IMR-90 (cell line): ENCODE measurements at regions not wholly inside any gene's neighbourhood (a gene's known extent, or its start where the extent isn't known, plus 50 kb on each side); places are given as distances from the start of the nearest gene placed in this dataset.

Source experiments
- ATAC-seq: fragments of 200-7000 bp; cut with Tn5 transposase; 2 replicates; pipeline ENCODE4 v1.9.1; 2020; ENCODE audit warnings: low read depth, mild to moderate bottlenecking, moderate library complexity
- BruUV-seq: library from RNA; stranded (reverse); fragments of 400-500 nt; replicated peaks from 2 replicates; lab custom pipeline; 2021; lab: Mats Ljungman, UMichigan
- CTCF ChIA-PET: fragments of 300-600 bp; formaldehyde crosslinking; extraction: SDS; loops from one replicate; lab custom pipeline; 2021; ENCODE audit warnings: antibody characterized with exemption; lab: Yijun Ruan, JAX
- POLR2A ChIA-PET: fragments of 300-600 bp; sonication (Branson Sonifier 250); formaldehyde crosslinking; loops from one replicate; lab custom pipeline; 2022; ENCODE audit warnings: antibody characterized with exemption; ENCODE audit not compliant: unreplicated experiment; lab: Charles Lee
- DNase-seq: peaks from one replicate; pipeline ENCODE4 v3.0.0; 2013
- H2AFZ ChIP-seq: replicated peaks from 2 replicates; pipeline ENCODE3; 2013; ENCODE audit warnings: low read length, mild to moderate bottlenecking; ENCODE audit not compliant: poor library complexity
- H2AK5ac ChIP-seq: 2 replicates; pipeline ENCODE4 v1.6.1; 2013; ENCODE audit warnings: low read depth, low read length, inconsistent platforms
- H2AK9ac ChIP-seq: replicated peaks from 2 replicates; pipeline ENCODE3; 2013; ENCODE audit warnings: mild to moderate bottlenecking, low read depth, low read length, moderate library complexity; ENCODE audit not compliant: poor library complexity
- H2BK120ac ChIP-seq: 2 replicates; pipeline ENCODE4 v1.6.1; 2013; ENCODE audit warnings: low read depth, low read length, inconsistent platforms
- H2BK15ac ChIP-seq: 3 replicates; pipeline ENCODE4 v1.6.1; 2013; ENCODE audit warnings: low read depth, low read length, inconsistent platforms
- H2BK20ac ChIP-seq: 2 replicates; pipeline ENCODE4 v1.6.1; 2013; ENCODE audit warnings: low read depth, mild to moderate bottlenecking, inconsistent platforms, low read length, moderate library complexity
- H2BK5ac ChIP-seq: 2 replicates; pipeline ENCODE4 v1.6.1; 2013; ENCODE audit warnings: mild to moderate bottlenecking, low read depth, low read length, inconsistent platforms; ENCODE audit not compliant: poor library complexity, severe bottlenecking
- H3K14ac ChIP-seq: replicated peaks from 2 replicates; pipeline ENCODE4 v1.6.1; 2013; ENCODE audit warnings: low read depth, low read length, inconsistent platforms
- H3K18ac ChIP-seq: 2 replicates; pipeline ENCODE4 v1.6.1; 2013; ENCODE audit warnings: low read depth, low read length, control low read depth
- H3K23ac ChIP-seq: 2 replicates; pipeline ENCODE4 v1.6.1; 2013; ENCODE audit warnings: low read depth, low read length, inconsistent platforms
- H3K27ac ChIP-seq: 2 replicates; pipeline ENCODE4 v1.5.1; 2013; ENCODE audit warnings: mild to moderate bottlenecking, control low read depth, low read length; ENCODE audit not compliant: insufficient read depth
- H3K27me3 ChIP-seq: 2 replicates; pipeline ENCODE4 v1.6.1; 2013; ENCODE audit warnings: low read length; ENCODE audit not compliant: control insufficient read depth, insufficient read depth
- H3K36me3 ChIP-seq: 2 replicates; pipeline ENCODE4 v1.6.1; 2013; ENCODE audit warnings: low read length, mixed read lengths; ENCODE audit not compliant: control insufficient read depth, insufficient read depth
- H3K4ac ChIP-seq: 2 replicates; pipeline ENCODE4 v1.6.1; 2013; ENCODE audit warnings: low read depth, low read length, inconsistent platforms
- H3K4me1 ChIP-seq: 2 replicates; pipeline ENCODE4 v1.6.1; 2013; ENCODE audit warnings: low read length, mixed read lengths; ENCODE audit not compliant: control insufficient read depth, insufficient read depth
- H3K4me2 ChIP-seq: 2 replicates; pipeline ENCODE4 v1.6.1; 2013; ENCODE audit warnings: low read depth, mild to moderate bottlenecking, control low read depth, low read length, moderate library complexity
- H3K4me3 ChIP-seq: 2 replicates; pipeline ENCODE4 v1.5.1; 2013; ENCODE audit warnings: low read depth, mild to moderate bottlenecking, control low read depth, low read length, moderate library complexity; ENCODE audit not compliant: insufficient read depth
- H3K56ac ChIP-seq: 2 replicates; pipeline ENCODE4 v1.6.1; 2013; ENCODE audit warnings: low read length, inconsistent platforms; ENCODE audit not compliant: insufficient read depth; ENCODE audit errors: extremely low read depth
- H3K79me1 ChIP-seq, 2 experiments: 2 replicates each; pipeline ENCODE4 v1.6.1; 2013; ENCODE audit warnings: low read length in 2 of 2, inconsistent platforms in 1 of 2, low read depth in 1 of 2
- H3K9ac ChIP-seq: 2 replicates; pipeline ENCODE4 v1.6.1; 2013; ENCODE audit warnings: low read depth, low read length, control low read depth
- H3K9me1 ChIP-seq: 2 replicates; pipeline ENCODE4 v1.6.1; 2013; ENCODE audit warnings: low read length, inconsistent platforms; ENCODE audit not compliant: insufficient read depth
- H3K9me3 ChIP-seq: 2 replicates; pipeline ENCODE4 v1.6.1; 2013; ENCODE audit warnings: low read length; ENCODE audit not compliant: control insufficient read depth, insufficient read depth
- H4K20me1 ChIP-seq: 2 replicates; pipeline ENCODE4 v1.6.1; 2013; ENCODE audit warnings: low read length, inconsistent platforms; ENCODE audit not compliant: insufficient read depth
- H4K5ac ChIP-seq: 2 replicates; pipeline ENCODE4 v1.6.1; 2013; ENCODE audit warnings: mild to moderate bottlenecking, low read depth, low read length, control low read depth
- H4K8ac ChIP-seq, 2 experiments: 2 replicates each; pipeline ENCODE4 v1.6.1; 2013; ENCODE audit warnings: low read depth in 2 of 2, low read length in 2 of 2, control low read depth in 1 of 2, inconsistent platforms in 1 of 2
- H4K91ac ChIP-seq: 2 replicates; pipeline ENCODE4 v1.6.1; 2013; ENCODE audit warnings: low read depth, low read length, inconsistent platforms; ENCODE audit not compliant: insufficient read depth
- BHLHE40 ChIP-seq: fragments of 150-350 bp; IDR thresholded peaks from 2 replicates; pipeline ENCODE4 v1.6.1; 2016; ENCODE audit warnings: mild to moderate bottlenecking, low read depth, low read length
- CEBPB ChIP-seq: IDR thresholded peaks from 2 replicates; pipeline ENCODE4 v1.6.1; 2012; ENCODE audit warnings: low read depth, low read length, improper control_type of control experiment
- CHD1 ChIP-seq: IDR thresholded peaks from 2 replicates; pipeline ENCODE4 v1.6.1; 2012; ENCODE audit warnings: low read depth, low read length, improper control_type of control experiment
- FOS ChIP-seq: fragments of 150-350 bp; IDR thresholded peaks from 2 replicates; pipeline ENCODE4 v1.6.1; 2016; ENCODE audit warnings: low read depth, low read length
- MAFK ChIP-seq: IDR thresholded peaks from 2 replicates; pipeline ENCODE4 v1.6.1; 2012; ENCODE audit warnings: low read depth, low read length, improper control_type of control experiment
- MAZ ChIP-seq: IDR thresholded peaks from 2 replicates; pipeline ENCODE4 v1.6.1; 2012; ENCODE audit warnings: low read depth, mild to moderate bottlenecking, low read length, improper control_type of control experiment, moderate library complexity, borderline replicate concordance
- MXI1 ChIP-seq: IDR thresholded peaks from 2 replicates; pipeline ENCODE4 v1.6.1; 2012; ENCODE audit warnings: low read depth, mild to moderate bottlenecking, low read length, moderate library complexity, borderline replicate concordance
- NFE2L2 ChIP-seq: fragments of 150-350 bp; IDR thresholded peaks from 2 replicates; pipeline ENCODE4 v1.6.1; 2016; ENCODE audit warnings: low read depth, mild to moderate bottlenecking, low read length
- POLR2A ChIP-seq: IDR thresholded peaks from 2 replicates; pipeline ENCODE4 v1.6.1; 2012; ENCODE audit warnings: mild to moderate bottlenecking, low read depth, low read length
- RAD21 ChIP-seq: IDR thresholded peaks from 2 replicates; pipeline ENCODE4 v1.6.1; 2012; ENCODE audit warnings: low read length, improper control_type of control experiment
- RCOR1 ChIP-seq: IDR thresholded peaks from 2 replicates; pipeline ENCODE4 v1.6.1; 2012; ENCODE audit warnings: mild to moderate bottlenecking, low read length, improper control_type of control experiment; ENCODE audit not compliant: insufficient replicate concordance
- RFX5 ChIP-seq: IDR thresholded peaks from 2 replicates; pipeline ENCODE4 v1.8.0; 2012; ENCODE audit warnings: low read depth, mild to moderate bottlenecking, low read length, moderate library complexity
- SMC3 ChIP-seq: fragments of 150-350 bp; IDR thresholded peaks from 2 replicates; pipeline ENCODE4 v1.6.1; 2016; ENCODE audit warnings: low read depth, mild to moderate bottlenecking, antibody characterized with exemption, low read length, moderate library complexity
- whole genome bisulfite sequencing, 2 experiments: methylation state at CpG; one replicate each; pipeline versions ENCODE4 v1.1.5 to v1.1.7; 2013; ENCODE audit warnings: missing lambda C conversion rate in 2 of 2; ENCODE audit not compliant: insufficient read length in 1 of 2; ENCODE audit errors: extremely low coverage in 2 of 2; 5-methylcytosine and 5-hydroxymethylcytosine counted together
- dilution Hi-C: fragments of 300-500 bp; cut with HindIII; formaldehyde crosslinking; loops from one replicate; pipeline ENCODE4 v1.14.3; 2018; ENCODE audit warnings: low sequenced_read_pairs; ENCODE audit not compliant: unreplicated experiment
- in situ Hi-C: fragments of 300-500 bp; cut with MboI; formaldehyde crosslinking; loops from 3 replicates; pipeline ENCODE4 v1.14.3; 2019; ENCODE audit warnings: low sequenced_read_pairs, inconsistent platforms, mixed read lengths
- intact Hi-C: fragments of 100-400 bp; cut with micrococcal nuclease; formaldehyde crosslinking; loops from 2 replicates; pipeline ENCODE4 v1.10.0; 2022
- TF ChIP-seq, protein P1 (sequence below): fragments of 150-350 bp; IDR thresholded peaks from 2 replicates; pipeline ENCODE4 v1.6.1; 2017; ENCODE audit warnings: mild to moderate bottlenecking, antibody characterized with exemption, low read length, low read depth
- TF ChIP-seq, protein P2 (sequence below): conservative IDR thresholded peaks from 2 replicates; pipeline ENCODE4 v1.5.1; 2012; ENCODE audit warnings: mild to moderate bottlenecking, low read depth, low read length, improper control_type of control experiment
- TF ChIP-seq, protein P3 (sequence below): fragments of 150-350 bp; IDR thresholded peaks from 2 replicates; pipeline ENCODE4 v1.6.1; 2016; ENCODE audit warnings: low read depth, mild to moderate bottlenecking, low read length, moderate library complexity, borderline replicate concordance

DNA sequence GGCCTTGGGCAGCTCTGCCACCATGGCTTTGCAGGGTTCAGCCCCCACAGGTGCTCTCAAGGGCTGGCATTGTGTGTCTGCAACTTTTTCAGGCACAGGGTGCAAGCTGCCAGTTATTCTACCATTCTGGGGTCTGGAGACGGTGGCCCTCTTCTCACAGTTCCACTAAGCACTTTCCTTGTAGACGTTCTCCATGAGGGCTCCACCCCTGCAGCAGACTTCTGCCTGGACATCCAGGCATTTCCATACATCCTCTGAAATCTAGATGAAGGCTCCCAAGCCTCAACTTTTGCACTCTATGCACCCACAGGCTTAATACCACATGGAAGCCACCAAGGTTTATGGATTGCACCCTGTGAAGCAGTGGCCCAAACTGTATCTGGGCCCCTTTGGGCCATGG, 91.0 kb upstream of the RND3 start:
- H3K79me1 ChIP-seq = no peaks in the 10 kb centered on the region; a peak in 1 of 4 replicates
- in situ Hi-C loops = no loop called here
- WGBS, 2 experiments = 100% methylated on average over 1 of the region's 2 CpGs; no CpG with 5 or more reads in 1 of the 2 experiments

More for the DNA sequence above, 91.0 kb upstream of the RND3 start:
- Histone ChIP-seq H2BK5ac (no peak overlapping the region), H3K18ac (no peak overlapping the region), H3K23ac (no peak overlapping the region), H3K14ac (no peak overlapping the region), H3K27me3 (no peaks in the 10 kb centered on the region), H3K27ac (no peak overlapping the region), H2BK15ac (no peak overlapping the region), H2AFZ (no peak overlapping the region), H3K4me3 (no peak overlapping the region), H2BK120ac (no peak overlapping the region), H4K20me1 (no peaks in the 10 kb centered on the region), H2AK9ac (no peak overlapping the region), H4K91ac (no peak overlapping the region), H2AK5ac (no peak overlapping the region; the same call in 1 of the 2 replicates), H4K8ac (no peak overlapping the region), H3K4me1 (peaks cover 8% of the 10 kb centered on the region), H3K56ac (no peak overlapping the region), H3K9me1 (0 out of 2 replicates have a peak, but pooled peaks cover 2% of the 10 kb centered on the region), H3K9ac (no peak overlapping the region), H3K4ac (no peak overlapping the region), H3K36me3 (no peaks in the 10 kb centered on the region), H3K4me2 (no peak overlapping the region), H4K5ac (no peak overlapping the region), H2BK20ac (no peak overlapping the region), H3K9me3 (peaks cover 7% of the 10 kb centered on the region)
- ChIA-PET POLR2A (no interaction called here), CTCF (no interaction called here)
- BruUV-seq = no TSS peak
- TF ChIP-seq POLR2A = no peak
- no peak for TF ChIP-seq RFX5
- TF ChIP-seq BHLHE40 = no peak
- no peak for TF ChIP-seq NFE2L2
- no peak for TF ChIP-seq RAD21
- no peak for TF ChIP-seq SMC3
- TF ChIP-seq MAFK = no peak
- no peak for TF ChIP-seq FOS
- no peak for TF ChIP-seq MAZ
- TF ChIP-seq, protein P1, sequence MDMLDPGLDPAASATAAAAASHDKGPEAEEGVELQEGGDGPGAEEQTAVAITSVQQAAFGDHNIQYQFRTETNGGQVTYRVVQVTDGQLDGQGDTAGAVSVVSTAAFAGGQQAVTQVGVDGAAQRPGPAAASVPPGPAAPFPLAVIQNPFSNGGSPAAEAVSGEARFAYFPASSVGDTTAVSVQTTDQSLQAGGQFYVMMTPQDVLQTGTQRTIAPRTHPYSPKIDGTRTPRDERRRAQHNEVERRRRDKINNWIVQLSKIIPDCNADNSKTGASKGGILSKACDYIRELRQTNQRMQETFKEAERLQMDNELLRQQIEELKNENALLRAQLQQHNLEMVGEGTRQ = no peak
- TF ChIP-seq CHD1 = no peak
- TF ChIP-seq MXI1 = no peak
- TF ChIP-seq, protein P2, sequence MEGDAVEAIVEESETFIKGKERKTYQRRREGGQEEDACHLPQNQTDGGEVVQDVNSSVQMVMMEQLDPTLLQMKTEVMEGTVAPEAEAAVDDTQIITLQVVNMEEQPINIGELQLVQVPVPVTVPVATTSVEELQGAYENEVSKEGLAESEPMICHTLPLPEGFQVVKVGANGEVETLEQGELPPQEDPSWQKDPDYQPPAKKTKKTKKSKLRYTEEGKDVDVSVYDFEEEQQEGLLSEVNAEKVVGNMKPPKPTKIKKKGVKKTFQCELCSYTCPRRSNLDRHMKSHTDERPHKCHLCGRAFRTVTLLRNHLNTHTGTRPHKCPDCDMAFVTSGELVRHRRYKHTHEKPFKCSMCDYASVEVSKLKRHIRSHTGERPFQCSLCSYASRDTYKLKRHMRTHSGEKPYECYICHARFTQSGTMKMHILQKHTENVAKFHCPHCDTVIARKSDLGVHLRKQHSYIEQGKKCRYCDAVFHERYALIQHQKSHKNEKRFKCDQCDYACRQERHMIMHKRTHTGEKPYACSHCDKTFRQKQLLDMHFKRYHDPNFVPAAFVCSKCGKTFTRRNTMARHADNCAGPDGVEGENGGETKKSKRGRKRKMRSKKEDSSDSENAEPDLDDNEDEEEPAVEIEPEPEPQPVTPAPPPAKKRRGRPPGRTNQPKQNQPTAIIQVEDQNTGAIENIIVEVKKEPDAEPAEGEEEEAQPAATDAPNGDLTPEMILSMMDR = no peak
- TF ChIP-seq, protein P3, sequence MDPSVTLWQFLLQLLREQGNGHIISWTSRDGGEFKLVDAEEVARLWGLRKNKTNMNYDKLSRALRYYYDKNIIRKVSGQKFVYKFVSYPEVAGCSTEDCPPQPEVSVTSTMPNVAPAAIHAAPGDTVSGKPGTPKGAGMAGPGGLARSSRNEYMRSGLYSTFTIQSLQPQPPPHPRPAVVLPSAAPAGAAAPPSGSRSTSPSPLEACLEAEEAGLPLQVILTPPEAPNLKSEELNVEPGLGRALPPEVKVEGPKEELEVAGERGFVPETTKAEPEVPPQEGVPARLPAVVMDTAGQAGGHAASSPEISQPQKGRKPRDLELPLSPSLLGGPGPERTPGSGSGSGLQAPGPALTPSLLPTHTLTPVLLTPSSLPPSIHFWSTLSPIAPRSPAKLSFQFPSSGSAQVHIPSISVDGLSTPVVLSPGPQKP = no peak
- TF ChIP-seq CEBPB = no peak
- no peak for TF ChIP-seq RCOR1
- intact Hi-C loops = no loop called here
- dilution Hi-C loops = no loop called here
- no peak for DNase-seq
- ATAC-seq = no peak
